Inflammatory macrophage treated with lipopolysaccharide for 4 hours (primary cell): ENCODE measurements at regions not wholly inside any gene's neighbourhood (a gene's known extent, or its start where the extent isn't known, plus 50 kb on each side); places are given as distances from the start of the nearest gene placed in this dataset.
"Not testable (repeated sequence)": the region's sequence is repeated elsewhere in the genome, so short reads cannot be mapped to it uniquely, and the experiment has no call there.

ENCODE experiments used
- DNase-seq: peaks from one replicate; pipeline ENCODE4 v3.0.0-alpha.2; 2020

- DNase-seq = no peak
These were observed 112.3 kb downstream of the MIAT start for GRCh38 chr22:26769663-26770062.

- DNase-seq = peak; percentile 4
These were observed 113.2 kb downstream of the MIAT start for GRCh38 chr22:26770624-26771023.

GRCh38 chr22:26773054-26773453 lies 115.7 kb downstream of the MIAT start:
- DNase-seq = not testable (repeated sequence)

- no peak for DNase-seq
These were observed 118.0 kb downstream of the MIAT start for GRCh38 chr22:26775394-26775793.

GRCh38 chr22:26777156-26777801 lies 119.9 kb downstream of the MIAT start:
- DNase-seq = no peak

GRCh38 chr22:26778372-26778771 lies 121.0 kb downstream of the MIAT start:
- no peak for DNase-seq

GRCh38 chr22:26779108-26779507 lies 121.7 kb downstream of the MIAT start:
- no peak for DNase-seq

GRCh38 chr22:26779929-26780328 lies 122.5 kb downstream of the MIAT start:
- no peak for DNase-seq

- DNase-seq = no peak
These were observed 123.1 kb downstream of the MIAT start for GRCh38 chr22:26780521-26780920.

- DNase-seq = no peak
These were observed 123.7 kb downstream of the MIAT start for GRCh38 chr22:26781062-26781461.

GRCh38 chr22:26781596-26781995 lies 124.2 kb downstream of the MIAT start:
- DNase-seq = no peak

- no peak for DNase-seq
These were observed 126.5 kb downstream of the MIAT start for GRCh38 chr22:26783885-26784284.

- no peak for DNase-seq
These were observed 127.4 kb downstream of the MIAT start for GRCh38 chr22:26784772-26785171.

GRCh38 chr22:26785932-26786331 lies 128.5 kb downstream of the MIAT start:
- DNase-seq = no peak

GRCh38 chr22:26786398-26786797 lies 129.0 kb downstream of the MIAT start:
- DNase-seq = no peak

- DNase-seq = no peak
These were observed 132.6 kb downstream of the MIAT start for GRCh38 chr22:26789951-26790350.

GRCh38 chr22:26792522-26792921 lies 135.1 kb downstream of the MIAT start:
- DNase-seq = no peak

- DNase-seq = no peak
These were observed 139.4 kb downstream of the MIAT start for GRCh38 chr22:26796785-26797184.

GRCh38 chr22:26797910-26798309 lies 140.5 kb downstream of the MIAT start:
- DNase-seq = no peak

GRCh38 chr22:26798462-26799065 lies 141.2 kb downstream of the MIAT start:
- no peak for DNase-seq

- no peak for DNase-seq
These were observed 143.5 kb downstream of the MIAT start for GRCh38 chr22:26800858-26801257.

- no peak for DNase-seq
These were observed 144.1 kb downstream of the MIAT start for GRCh38 chr22:26801449-26801848.

- no peak for DNase-seq
These were observed 146.9 kb downstream of the MIAT start for GRCh38 chr22:26804315-26804714.

GRCh38 chr22:26804911-26805539 lies 147.6 kb downstream of the MIAT start:
- no peak for DNase-seq
